DOHH2 (cell line): ENCODE measurements at regions not wholly inside any gene's neighbourhood (a gene's known extent, or its start where the extent isn't known, plus 50 kb on each side); places are given as distances from the start of the nearest gene placed in this dataset.

Experiments
- H3F3A ChIP-seq: fragments of 200-600 bp; sonication (generic), shearing (Covaris generic); 2 replicates; pipeline ENCODE4 v1.6.0; 2016; ENCODE audit warnings: antibody characterized with exemption, mild to moderate bottlenecking; ENCODE audit not compliant: control insufficient read depth, insufficient read depth
- H3K27ac ChIP-seq: fragments of 200-600 bp; sonication (generic); 2 replicates; pipeline ENCODE4 v1.5.1; 2014; ENCODE audit warnings: low read depth, mild to moderate bottlenecking, low read length, moderate library complexity
- H3K27me3 ChIP-seq: fragments of 200-600 bp; sonication (generic); 2 replicates; pipeline ENCODE4 v1.6.1; 2014; ENCODE audit warnings: mild to moderate bottlenecking, low read length, mixed read lengths; ENCODE audit not compliant: control insufficient read depth
- H3K36me3 ChIP-seq: fragments of 200-600 bp; sonication (generic); 2 replicates; pipeline ENCODE4 v1.6.1; 2014; ENCODE audit warnings: mild to moderate bottlenecking, low read length, moderate library complexity, mixed read lengths; ENCODE audit not compliant: control insufficient read depth
- H3K4me1 ChIP-seq: fragments of 200-600 bp; sonication (generic); 2 replicates; pipeline ENCODE4 v1.6.1; 2014; ENCODE audit warnings: mild to moderate bottlenecking, low read length, mixed read lengths; ENCODE audit not compliant: control insufficient read depth
- H3K4me2 ChIP-seq: fragments of 200-600 bp; sonication (generic); 2 replicates; pipeline ENCODE4 v1.6.0; 2014; ENCODE audit warnings: mild to moderate bottlenecking, low read length, moderate library complexity
- H3K4me3 ChIP-seq: fragments of 200-600 bp; sonication (generic); 2 replicates; pipeline ENCODE4 v1.5.1; 2014; ENCODE audit warnings: mild to moderate bottlenecking, low read length, mixed read lengths
- H3K79me2 ChIP-seq: fragments of 200-600 bp; sonication (generic); 2 replicates; pipeline ENCODE4 v1.6.1; 2014; ENCODE audit warnings: mild to moderate bottlenecking, low read length, mixed read lengths; ENCODE audit not compliant: control insufficient read depth
- H3K9me2 ChIP-seq: fragments of 200-600 bp; sonication (generic); replicated peaks from 2 replicates; pipeline ENCODE4 v1.6.1; 2014; ENCODE audit warnings: mild to moderate bottlenecking, low read length, mixed read lengths; ENCODE audit not compliant: control insufficient read depth
- H3K9me3 ChIP-seq: fragments of 200-600 bp; sonication (generic); 2 replicates; pipeline ENCODE4 v1.6.1; 2014; ENCODE audit warnings: antibody characterized with exemption, low read length, mixed read lengths; ENCODE audit not compliant: control insufficient read depth, insufficient read depth
- H4K20me1 ChIP-seq: fragments of 200-600 bp; sonication (generic); 2 replicates; pipeline ENCODE4 v1.6.0; 2014; ENCODE audit warnings: low read depth, mild to moderate bottlenecking, antibody characterized with exemption, low read length, moderate library complexity; ENCODE audit not compliant: control insufficient read depth, insufficient read depth
- CTCF ChIP-seq: fragments of 200-600 bp; sonication (generic); IDR thresholded peaks from one replicate; pipeline ENCODE4 v1.5.1; 2014; ENCODE audit warnings: antibody characterized with exemption, mild to moderate bottlenecking, low read depth, low read length; ENCODE audit not compliant: poor library complexity, severe bottlenecking
- EZH2phosphoT487 ChIP-seq: fragments of 200-600 bp; sonication (generic); IDR thresholded peaks from 2 replicates; pipeline ENCODE4 v1.6.1; 2017; ENCODE audit warnings: borderline replicate concordance, mild to moderate bottlenecking, antibody characterized with exemption, low read length, moderate library complexity, mixed read lengths

GRCh38 chr13:102993348-102993747, 72.9 kb downstream of the SLC10A2 start:
- no peak for TF ChIP-seq EZH2phosphoT487
- TF ChIP-seq CTCF = no peak
- Histone ChIP-seq H3K79me2 (no peaks in the 10 kb centered on the region), H3K4me1 (peaks cover under 1% of the 10 kb centered on the region), H3K27ac (no peak overlapping the region), H3F3A (no peaks in the 10 kb centered on the region), H3K36me3 (no peaks in the 10 kb centered on the region; the same call in none of the 2 replicates), H3K27me3 (no peaks in the 10 kb centered on the region), H3K9me3 (peaks cover 51% of the 10 kb centered on the region), H4K20me1 (no peaks in the 10 kb centered on the region), H3K9me2 (no peaks in the 10 kb centered on the region), H3K4me3 (no peak overlapping the region), H3K4me2 (no peak overlapping the region)

- H3K36me3 ChIP-seq = no peaks in the 10 kb centered on the region
- H3K4me2 ChIP-seq = no peak overlapping the region
- H3K4me3 ChIP-seq = no peak overlapping the region
- no peak overlapping the region for H3K27ac ChIP-seq
- H4K20me1 ChIP-seq = no peaks in the 10 kb centered on the region
- no peaks in the 10 kb centered on the region for H3F3A ChIP-seq
- H3K27me3 ChIP-seq = no peaks in the 10 kb centered on the region
- no peak for TF ChIP-seq CTCF
- TF ChIP-seq EZH2phosphoT487 = no peak
- no peaks in the 10 kb centered on the region for H3K4me1 ChIP-seq
- no peaks in the 10 kb centered on the region for H3K9me2 ChIP-seq
- H3K79me2 ChIP-seq = no peaks in the 10 kb centered on the region
- peaks cover 37% of the 10 kb centered on the region for H3K9me3 ChIP-seq
These were observed 82.0 kb downstream of the SLC10A2 start for GRCh38 chr13:102984210-102984609.

GRCh38 chr13:102983496-102983895, 82.7 kb downstream of the SLC10A2 start:
- Histone ChIP-seq H3K9me3 (peaks cover 30% of the 10 kb centered on the region), H3K4me1 (no peaks in the 10 kb centered on the region), H3K27me3 (no peaks in the 10 kb centered on the region), H4K20me1 (no peaks in the 10 kb centered on the region), H3K36me3 (no peaks in the 10 kb centered on the region), H3K9me2 (no peaks in the 10 kb centered on the region), H3K27ac (no peak overlapping the region), H3K4me2 (no peak overlapping the region), H3K4me3 (no peak overlapping the region), H3F3A (no peaks in the 10 kb centered on the region), H3K79me2 (no peaks in the 10 kb centered on the region)
- TF ChIP-seq CTCF (no peak), EZH2phosphoT487 (no peak)
